22Rv1 (cell line): ENCODE measurements at regions not wholly inside any gene's neighbourhood (a gene's known extent, or its start where the extent isn't known, plus 50 kb on each side); places are given as distances from the start of the nearest gene placed in this dataset.

Source experiments
- H3K27ac ChIP-seq: fragments of 450-650 bp; 2 replicates; pipeline ENCODE4 v1.5.1; 2017
- CTCF ChIP-seq: fragments of 450-650 bp; IDR thresholded peaks from 2 replicates; pipeline ENCODE4 v1.5.1; 2017; ENCODE audit warnings: mild to moderate bottlenecking
- ZFX ChIP-seq: fragments of 450-650 bp; IDR thresholded peaks from 2 replicates; pipeline ENCODE4 v1.6.1; 2017; ENCODE audit warnings: antibody characterized with exemption, borderline replicate concordance

GRCh38 chr6:21680611-21681010 is 87.1 kb downstream of the SOX4 start:
- H3K27ac ChIP-seq = no peak overlapping the region
- TF ChIP-seq ZFX = no peak
- TF ChIP-seq CTCF = no peak

GRCh38 chr6:21690489-21690888 is 96.9 kb downstream of the SOX4 start:
- no peak overlapping the region for H3K27ac ChIP-seq
- TF ChIP-seq CTCF (no peak), ZFX (no peak)

- H3K27ac ChIP-seq = no peak overlapping the region
- TF ChIP-seq CTCF = no peak
- no peak for TF ChIP-seq ZFX
Observed at GRCh38 chr6:21691685-21692346, 98.3 kb downstream of the SOX4 start.

- TF ChIP-seq CTCF = no peak
- no peak for TF ChIP-seq ZFX
- H3K27ac ChIP-seq = no peak overlapping the region
Observed at GRCh38 chr6:21692721-21693120, 99.2 kb downstream of the SOX4 start.

- TF ChIP-seq ZFX (no peak), CTCF (no peak)
- H3K27ac ChIP-seq = no peak overlapping the region
Observed at GRCh38 chr6:21694168-21694567, 100.6 kb downstream of the SOX4 start.

GRCh38 chr6:21707524-21708319 is 114.2 kb downstream of the SOX4 start:
- H3K27ac ChIP-seq = no peak overlapping the region
- TF ChIP-seq CTCF (no peak), ZFX (no peak)

- no peak for TF ChIP-seq ZFX
- TF ChIP-seq CTCF = no peak
- no peak overlapping the region for H3K27ac ChIP-seq
Observed at GRCh38 chr6:21708320-21708580, 114.7 kb downstream of the SOX4 start.
